WTC11 (cell line): ENCODE measurements at regions not wholly inside any gene's neighbourhood (a gene's known extent, or its start where the extent isn't known, plus 50 kb on each side); places are given as distances from the start of the nearest gene placed in this dataset.
"Not testable (repeated sequence)": the region's sequence is repeated elsewhere in the genome, so short reads cannot be mapped to it uniquely, and the experiment has no call there.

ENCODE experiments used
- ATAC-seq: fragments of 200-7000 bp; cut with Tn5 transposase; 2 replicates; pipeline ENCODE4 v1.10.0; 2021; ENCODE audit warnings: mild to moderate bottlenecking, moderate library complexity
- CTCF ChIA-PET: fragments of 300-600 bp; sonication (Branson Sonifier 250); formaldehyde crosslinking; loops from one replicate; lab custom pipeline; 2021; ENCODE audit warnings: antibody characterized with exemption; lab: Charles Lee
- POLR2A ChIA-PET: fragments of 350-600 bp; sonication (Branson Sonifier 250); formaldehyde crosslinking; loops from one replicate; lab custom pipeline; 2021; ENCODE audit warnings: antibody characterized with exemption; lab: Charles Lee
- DNase-seq: peaks from one replicate; pipeline ENCODE4 v3.0.0; 2021; ENCODE audit warnings: low spot score
- H3K27ac Mint-ChIP-seq: 2 replicates; pipeline ENCODE4 v1.8.0; 2021; ENCODE audit warnings: mixed read lengths
- H3K27me3 Mint-ChIP-seq: 2 replicates; pipeline ENCODE4 v1.8.0; 2021; ENCODE audit warnings: low read depth, mild to moderate bottlenecking, moderate library complexity, mixed read lengths
- H3K36me3 Mint-ChIP-seq: 2 replicates; pipeline ENCODE4 v1.8.0; 2021; ENCODE audit warnings: mixed read lengths
- H3K4me1 Mint-ChIP-seq: 2 replicates; pipeline ENCODE4 v1.8.0; 2022; ENCODE audit warnings: mixed read lengths
- H3K4me3 Mint-ChIP-seq: 2 replicates; pipeline ENCODE4 v1.8.0; 2021; ENCODE audit warnings: mild to moderate bottlenecking, moderate library complexity, mixed read lengths
- H3K9me3 Mint-ChIP-seq: 2 replicates; pipeline ENCODE4 v1.8.0; 2021; ENCODE audit warnings: mixed read lengths
- ATF6 ChIP-seq: sonication (generic); formaldehyde crosslinking; IDR thresholded peaks from 2 replicates; pipeline ENCODE4 v1.8.1; 2023; ENCODE audit warnings: mild to moderate bottlenecking, missing genetic modification reagents
- FOXP1 ChIP-seq: sonication (generic); formaldehyde crosslinking; IDR thresholded peaks from 2 replicates; pipeline ENCODE4 v1.8.0; 2022; ENCODE audit warnings: missing genetic modification reagents, mild to moderate bottlenecking, moderate library complexity, borderline replicate concordance
- GRHL2 ChIP-seq: fragments of 250-450 bp; sonication (Bioruptor Pico); IDR thresholded peaks from 2 replicates; pipeline ENCODE4 v1.8.0; 2022; ENCODE audit warnings: mild to moderate bottlenecking, moderate library complexity; ENCODE audit not compliant: insufficient replicate concordance, severe bottlenecking
- GTF2I ChIP-seq: fragments of 250-450 bp; sonication (Bioruptor Pico); conservative IDR thresholded peaks from 2 replicates; pipeline ENCODE4 v1.4.0; 2021; ENCODE audit warnings: mild to moderate bottlenecking
- HMGXB4 ChIP-seq: sonication (generic); formaldehyde crosslinking; IDR thresholded peaks from 2 replicates; pipeline ENCODE4 v1.8.1; 2023; ENCODE audit warnings: mild to moderate bottlenecking, moderate library complexity, missing genetic modification reagents
- IRF1 ChIP-seq: sonication (generic); formaldehyde crosslinking; IDR thresholded peaks from 2 replicates; pipeline ENCODE4 v1.8.0; 2023; ENCODE audit warnings: missing genetic modification reagents
- IRF2 ChIP-seq: sonication (generic); formaldehyde crosslinking; IDR thresholded peaks from 2 replicates; pipeline ENCODE4 v1.8.0; 2022; ENCODE audit warnings: low read depth, missing genetic modification reagents, borderline replicate concordance
- MXD4 ChIP-seq: fragments of 250-450 bp; sonication (Bioruptor Pico); IDR thresholded peaks from 2 replicates; pipeline ENCODE4 v1.8.0; 2021; ENCODE audit warnings: mild to moderate bottlenecking, moderate library complexity, borderline replicate concordance
- NFYB ChIP-seq: sonication (generic); formaldehyde crosslinking; conservative IDR thresholded peaks from 2 replicates; pipeline ENCODE4 v1.8.0; 2022; ENCODE audit warnings: low read depth, missing genetic modification reagents
- RORB ChIP-seq: fragments of 250-450 bp; sonication (Bioruptor Pico); IDR thresholded peaks from 2 replicates; pipeline ENCODE4 v1.9.0; 2021; ENCODE audit warnings: mild to moderate bottlenecking
- TCF7 ChIP-seq: sonication (generic); formaldehyde crosslinking; IDR thresholded peaks from 2 replicates; pipeline ENCODE4 v1.8.0; 2022; ENCODE audit warnings: mild to moderate bottlenecking, low read depth, missing genetic modification reagents, moderate library complexity
- ZMAT4 ChIP-seq: fragments of 250-450 bp; sonication (Bioruptor Pico); IDR thresholded peaks from 2 replicates; pipeline ENCODE4 v1.9.0; 2021; ENCODE audit warnings: mild to moderate bottlenecking
- ZNF232 ChIP-seq: sonication (generic); formaldehyde crosslinking; IDR thresholded peaks from 2 replicates; pipeline ENCODE4 v1.8.0; 2022; ENCODE audit warnings: mild to moderate bottlenecking, missing genetic modification reagents
- ZNF423 ChIP-seq: fragments of 250-450 bp; sonication (Bioruptor Pico); IDR thresholded peaks from 2 replicates; pipeline ENCODE4 v2.1.2; 2022; ENCODE audit warnings: mild to moderate bottlenecking, moderate library complexity

GRCh38 chr4:154152546-154152945 lies 339.1 kb downstream of the DCHS2 start:
- Mint-ChIP-seq H3K4me3 (no peak overlapping the region), H3K27ac (no peak overlapping the region), H3K27me3 (no peaks in the 10 kb centered on the region), H3K9me3 (peaks cover 3% of the 10 kb centered on the region; the same call in 1 of the 2 replicates), H3K4me1 (0 out of 2 replicates have a peak, but pooled peaks cover 6% of the 10 kb centered on the region), H3K36me3 (no peaks in the 10 kb centered on the region)
- DNase-seq (no peak), ATAC-seq (no peak)
- TF ChIP-seq GRHL2 (CRISPR knock-in tag) (no peak), ATF6 (CRISPR knock-in tag) (no peak), ZNF423 (CRISPR knock-in tag) (no peak), RORB (no peak), NFYB (CRISPR knock-in tag) (no peak), IRF2 (CRISPR knock-in tag) (no peak), ZMAT4 (CRISPR knock-in tag) (no peak), MXD4 (CRISPR knock-in tag) (no peak), HMGXB4 (CRISPR knock-in tag) (no peak)
- CTCF ChIA-PET = interaction anchor here (0.5 to 1.1 kb wide), 2 partner anchors 70 to 100 kb away, joined by 3 read pairs; no protein-coding TSS in a partner anchor
- POLR2A ChIA-PET = no interaction called here

- CTCF ChIA-PET, H3K36me3 Mint-ChIP-seq, ATAC-seq, H3K4me3 Mint-ChIP-seq, POLR2A ChIA-PET, H3K27me3 Mint-ChIP-seq, H3K27ac Mint-ChIP-seq, H3K4me1 Mint-ChIP-seq, DNase-seq, H3K9me3 Mint-ChIP-seq: not testable (repeated sequence)
These were observed 342.4 kb downstream of the DCHS2 start for GRCh38 chr4:154149236-154149635.

GRCh38 chr4:154143720-154144119 lies 347.9 kb downstream of the DCHS2 start:
- Mint-ChIP-seq H3K4me1 (peaks cover 14% of the 10 kb centered on the region), H3K4me3 (no peak overlapping the region), H3K9me3 (no peaks in the 10 kb centered on the region)
- POLR2A ChIA-PET = no interaction called here
- no peak for DNase-seq
- TF ChIP-seq FOXP1 = no peak
- TF ChIP-seq, all 79 proteins: peak for 0
- Mint-ChIP-seq H3K36me3 (no peaks in the 10 kb centered on the region), H3K27me3 (no peaks in the 10 kb centered on the region), H3K27ac (no peak overlapping the region)
- CTCF ChIA-PET = no interaction called here
- ATAC-seq = no peak

GRCh38 chr4:154142664-154143063 lies 348.9 kb downstream of the DCHS2 start:
- Mint-ChIP-seq H3K36me3 (no peaks in the 10 kb centered on the region), H3K27me3 (no peaks in the 10 kb centered on the region), H3K9me3 (no peaks in the 10 kb centered on the region), H3K27ac (no peak overlapping the region), H3K4me1 (peaks cover 19% of the 10 kb centered on the region), H3K4me3 (no peak overlapping the region)
- ChIA-PET CTCF (no interaction called here), POLR2A (no interaction called here)
- no peak for DNase-seq
- TF ChIP-seq ZNF232 (CRISPR knock-in tag) = no peak
- no peak for TF ChIP-seq TCF7 (CRISPR knock-in tag)
- no peak for TF ChIP-seq GTF2I
- TF ChIP-seq IRF1 (CRISPR knock-in tag) = no peak
- ATAC-seq = no peak
